Endothelial cell of umbilical vein (primary cell): ENCODE measurements at regions not wholly inside any gene's neighbourhood (a gene's known extent, or its start where the extent isn't known, plus 50 kb on each side); places are given as distances from the start of the nearest gene placed in this dataset.

Experiments
- BruUV-seq: library from RNA; stranded (reverse); fragments of 400-500 nt; replicated peaks from 2 replicates; lab custom pipeline; 2021; lab: Mats Ljungman, UMichigan
- CTCF ChIA-PET: fragments of 300-600, 350-600 bp; sonication (Branson Sonifier 250); formaldehyde crosslinking; loops from one replicate; lab custom pipeline; 2021; ENCODE audit warnings: antibody characterized with exemption, inconsistent platforms; lab: Charles Lee
- POLR2A ChIA-PET: fragments of 300-600, 350-600 bp; sonication (Branson Sonifier 250); formaldehyde crosslinking; loops from one replicate; lab custom pipeline; 2021; ENCODE audit warnings: antibody characterized with exemption, inconsistent platforms; lab: Charles Lee
- DNase-seq: peaks from one replicate; pipeline ENCODE4 v3.0.0-alpha.2; 2011; ENCODE audit warnings: low read depth, low spot score
- FAIRE-seq: peaks from 2 replicates; lab custom pipeline; 2011; peaks lifted over from hg19 to GRCh38; lab: Jason Lieb, UNC
- H2AFZ ChIP-seq: 2 replicates; pipeline ENCODE4 v1.6.0; 2012; ENCODE audit warnings: low read depth, low read length, control low read depth, inconsistent platforms
- H3K27ac ChIP-seq: 2 replicates; pipeline ENCODE4 v1.5.1; 2011; ENCODE audit warnings: low read depth, mild to moderate bottlenecking, control low read depth, low read length, moderate library complexity; ENCODE audit not compliant: insufficient read depth
- H3K27me3 ChIP-seq, 2 experiments: 2 replicates each; pipeline versions ENCODE4 v1.6.0 to v1.6.1; 2011; ENCODE audit warnings: low read length in 2 of 2, mixed read lengths in 1 of 2; ENCODE audit not compliant: control insufficient read depth in 2 of 2, insufficient read depth in 2 of 2
- H3K36me3 ChIP-seq, 2 experiments: 2 replicates in 1 of 2; 3 replicates in 1 of 2; pipeline ENCODE4 v1.5.1; 2011; ENCODE audit warnings: low read length in 2 of 2, mild to moderate bottlenecking in 1 of 2, moderate library complexity in 1 of 2; ENCODE audit not compliant: control insufficient read depth in 2 of 2, insufficient read depth in 2 of 2; ENCODE audit errors: extremely low read depth in 1 of 2
- H3K4me1 ChIP-seq: 3 replicates; pipeline ENCODE4 v1.5.1; 2011; ENCODE audit warnings: mild to moderate bottlenecking, low read length; ENCODE audit not compliant: control insufficient read depth, insufficient read depth; ENCODE audit errors: extremely low read depth
- H3K4me2 ChIP-seq: 2 replicates; pipeline ENCODE4 v1.6.1; 2011; ENCODE audit warnings: low read length, control low read depth, mixed read lengths; ENCODE audit not compliant: insufficient read depth
- H3K4me3 ChIP-seq, 3 experiments: fragments of 200-600 bp in 1 of 3; sonication (generic), shearing (Covaris generic) in 1 of 3; replicated peaks in 1 of 3; 2 replicates each; pipeline ENCODE4 v1.5.1; 2011 to 2016; ENCODE audit warnings: control low read depth in 3 of 3, low read length in 3 of 3, mild to moderate bottlenecking in 2 of 3, inconsistent platforms in 1 of 3, low read depth in 1 of 3, moderate library complexity in 1 of 3; ENCODE audit not compliant: insufficient read depth in 1 of 3
- H3K79me2 ChIP-seq: 2 replicates; pipeline ENCODE4 v1.6.0; 2012; ENCODE audit warnings: low read length, inconsistent platforms; ENCODE audit not compliant: control insufficient read depth, insufficient read depth
- H3K9ac ChIP-seq: replicated peaks from 2 replicates; pipeline ENCODE3; 2011; ENCODE audit warnings: low read length, control low read depth; ENCODE audit not compliant: insufficient read depth; ENCODE audit errors: extremely low read depth
- H3K9me1 ChIP-seq: replicated peaks from 3 replicates; pipeline ENCODE4 v1.6.0; 2011; ENCODE audit warnings: mild to moderate bottlenecking, low read length; ENCODE audit not compliant: control insufficient read depth, insufficient read depth; ENCODE audit errors: extremely low read depth
- H3K9me3 ChIP-seq: replicated peaks from 2 replicates; pipeline ENCODE4 v1.5.1; 2012; ENCODE audit warnings: low read length, inconsistent platforms; ENCODE audit not compliant: control insufficient read depth, insufficient read depth
- H4K20me1 ChIP-seq: replicated peaks from 2 replicates; pipeline ENCODE3; 2011; ENCODE audit warnings: mild to moderate bottlenecking, low read length; ENCODE audit not compliant: control insufficient read depth, insufficient read depth; ENCODE audit errors: extremely low read depth
- CTCF ChIP-seq, 2 donors: IDR thresholded peaks; 1 replicate in 1 of 2; 2 replicates in 1 of 2; pipeline ENCODE4 v1.5.1; 2011; ENCODE audit warnings: low read length in 2 of 2, mild to moderate bottlenecking in 2 of 2, moderate library complexity in 2 of 2, control low read depth in 1 of 2, inconsistent platforms in 1 of 2, low read depth in 1 of 2; ENCODE audit not compliant: insufficient read depth in 1 of 2; ENCODE audit errors: extremely low read depth in 1 of 2
- EZH2 ChIP-seq: IDR thresholded peaks from 2 replicates; pipeline ENCODE4 v1.6.1; 2012; ENCODE audit warnings: borderline replicate concordance, low read depth, mild to moderate bottlenecking, moderate library complexity, low read length, inconsistent platforms; ENCODE audit not compliant: severe bottlenecking
- FOS ChIP-seq: IDR thresholded peaks from 2 replicates; pipeline ENCODE4 v1.6.1; 2011; ENCODE audit warnings: mild to moderate bottlenecking, low read length, moderate library complexity, borderline replicate concordance; ENCODE audit not compliant: insufficient read depth
- GATA2 ChIP-seq: IDR thresholded peaks from 2 replicates; pipeline ENCODE4 v1.7.0; 2011; ENCODE audit warnings: low read depth, mild to moderate bottlenecking, moderate library complexity, mixed read lengths, low read length; ENCODE audit not compliant: insufficient read length, insufficient read depth
- JUN ChIP-seq: IDR thresholded peaks from 2 replicates; pipeline ENCODE4 v1.6.1; 2011; ENCODE audit warnings: borderline replicate concordance, low read depth; ENCODE audit not compliant: insufficient read length, insufficient read depth
- MAX ChIP-seq: IDR thresholded peaks from 2 replicates; pipeline ENCODE4 v1.6.1; 2011; ENCODE audit not compliant: insufficient read depth, insufficient read length
- MYC ChIP-seq: IDR thresholded peaks from one replicate; pipeline ENCODE4 v1.6.1; 2011; ENCODE audit warnings: mild to moderate bottlenecking, low read depth, low read length
- POLR2A ChIP-seq: IDR thresholded peaks from 2 replicates; pipeline ENCODE4 v1.6.1; 2012; ENCODE audit warnings: low read depth, mild to moderate bottlenecking, control low read depth, low read length
- POLR2AphosphoS5 ChIP-seq: IDR thresholded peaks from 2 replicates; pipeline ENCODE4 v1.6.1; 2012; ENCODE audit warnings: low read depth, mild to moderate bottlenecking, control low read depth, low read length, moderate library complexity; ENCODE audit not compliant: insufficient read depth
- dilution Hi-C: fragments of 300-500 bp; cut with MboI; formaldehyde crosslinking; loops from one replicate; pipeline ENCODE4 v1.15.0; 2019; ENCODE audit warnings: low sequenced_read_pairs; ENCODE audit not compliant: extremely low pct_ligation_motif_present
- intact Hi-C: fragments of 100-400 bp; cut with micrococcal nuclease; formaldehyde crosslinking; loops from one replicate; pipeline ENCODE4 v1.10.0; 2022

- Histone ChIP-seq H3K27ac (no peak overlapping the region), H3K9me1 (no peaks in the 10 kb centered on the region), H3K27me3 (no peaks in the 10 kb centered on the region), H4K20me1 (no peaks in the 10 kb centered on the region), H2AFZ (no peak overlapping the region), H3K4me3 (no peak overlapping the region), H3K4me1 (peaks cover 4% of the 10 kb centered on the region), H3K36me3 (no peaks in the 10 kb centered on the region), H3K9me3 (no peaks in the 10 kb centered on the region), H3K79me2 (no peaks in the 10 kb centered on the region), H3K4me2 (no peak overlapping the region), H3K9ac (no peak overlapping the region)
- dilution Hi-C loops (no loop called here), intact Hi-C loops (no loop called here)
- CTCF ChIA-PET, result interaction anchor here (0.8 to 1.1 kb wide), 2 partner anchors 44 to 196 kb away, joined by 3 read pairs; no protein-coding TSS in a partner anchor
- no TSS peak for BruUV-seq
- DNase-seq (no peak), FAIRE-seq (no peak)
- POLR2A ChIA-PET, result no interaction called here
- no peak for TF ChIP-seq FOS
- TF ChIP-seq GATA2, result no peak
- no peak for TF ChIP-seq CTCF (IDR thresholded peaks at IDR 0.05; ENCODE audit: extremely low read depth in 1 of 2, insufficient read depth in 1 of 2, low read depth in 1 of 2, low read length in 2 of 2)
- TF ChIP-seq EZH2, result no peak
- no peak for TF ChIP-seq POLR2A
- TF ChIP-seq POLR2AphosphoS5, result no peak
- TF ChIP-seq MAX, result no peak
- TF ChIP-seq MYC, result no peak
- TF ChIP-seq JUN, result no peak
These were observed 270.4 kb upstream of the RSPO3 start for GRCh38 chr6:126848119-126848518.
